Liver (tissue), 8 donors: ENCODE measurements at regions not wholly inside any gene's neighbourhood (a gene's known extent, or its start where the extent isn't known, plus 50 kb on each side); places are given as distances from the start of the nearest gene placed in this dataset.

Source experiments
- DNase-seq: peaks from one replicate; pipeline ENCODE4 v3.0.0-alpha.2; 2017; ENCODE audit warnings: low spot score
- H3K27ac ChIP-seq, 2 donors: one replicate each; pipeline ENCODE4 v1.7.0; 2013; ENCODE audit warnings: inconsistent platforms in 2 of 2, low read length in 2 of 2, control low read depth in 1 of 2, low read depth in 1 of 2, mild to moderate bottlenecking in 1 of 2
- H3K27me3 ChIP-seq, 4 donors: one replicate each; pipeline versions ENCODE4 v1.6.1 to v1.7.0; 2013; ENCODE audit warnings: low read length in 3 of 4, inconsistent platforms in 1 of 4, mild to moderate bottlenecking in 1 of 4, moderate library complexity in 1 of 4; ENCODE audit not compliant: control insufficient read depth in 4 of 4, insufficient read depth in 4 of 4
- H3K36me3 ChIP-seq, 4 donors: one replicate each; pipeline versions ENCODE4 v1.6.1 to v1.7.0; 2013; ENCODE audit warnings: low read length in 3 of 4, mild to moderate bottlenecking in 3 of 4, low read depth in 1 of 4, moderate library complexity in 1 of 4; ENCODE audit not compliant: control insufficient read depth in 4 of 4, insufficient read depth in 3 of 4
- H3K4me1 ChIP-seq, 4 donors: one replicate each; pipeline versions ENCODE4 v1.6.1 to v1.7.0; 2013; ENCODE audit warnings: low read length in 3 of 4, mild to moderate bottlenecking in 3 of 4, moderate library complexity in 1 of 4; ENCODE audit not compliant: control insufficient read depth in 4 of 4, insufficient read depth in 4 of 4
- H3K4me3 ChIP-seq, 3 donors: one replicate each; pipeline versions ENCODE4 v1.6.1 to v1.7.0; 2013; ENCODE audit warnings: low read length in 3 of 3, control low read depth in 1 of 3, low read depth in 1 of 3, mild to moderate bottlenecking in 1 of 3
- H3K9ac ChIP-seq, 2 donors: one replicate each; pipeline ENCODE4 v1.7.0; 2013; ENCODE audit warnings: low read length in 2 of 2, mild to moderate bottlenecking in 2 of 2, moderate library complexity in 2 of 2, control low read depth in 1 of 2, low read depth in 1 of 2
- H3K9me3 ChIP-seq, 4 donors: one replicate each; pipeline versions ENCODE4 v1.6.1 to v1.7.0; 2013; ENCODE audit warnings: low read length in 3 of 4; ENCODE audit not compliant: control insufficient read depth in 4 of 4
- EGR1 ChIP-seq, 2 donors: IDR thresholded peaks; 2 replicates each; pipeline ENCODE4 v1.6.1; 2016 to 2018; ENCODE audit warnings: antibody characterized with exemption in 2 of 2, low read depth in 2 of 2
- FOXA1 ChIP-seq: IDR thresholded peaks from 2 replicates; pipeline ENCODE4 v1.6.1; 2016; ENCODE audit warnings: antibody characterized with exemption
- FOXA2 ChIP-seq: IDR thresholded peaks from 2 replicates; pipeline ENCODE4 v1.6.1; 2016; ENCODE audit warnings: antibody characterized with exemption
- GABPA ChIP-seq, 2 donors: IDR thresholded peaks in 1 of 2; conservative IDR thresholded peaks in 1 of 2; 2 replicates each; pipeline ENCODE4 v1.6.1; 2016; ENCODE audit warnings: antibody characterized with exemption in 2 of 2, mild to moderate bottlenecking in 1 of 2, moderate library complexity in 1 of 2
- HNF4A ChIP-seq, 2 donors: conservative IDR thresholded peaks; 2 replicates each; pipeline ENCODE4 v1.6.1; 2016; ENCODE audit warnings: antibody characterized with exemption in 2 of 2, mild to moderate bottlenecking in 2 of 2
- HNF4G ChIP-seq: IDR thresholded peaks from 2 replicates; pipeline ENCODE4 v1.6.1; 2016; ENCODE audit warnings: antibody characterized with exemption
- JUND ChIP-seq, 2 donors: IDR thresholded peaks; 2 replicates each; pipeline ENCODE4 v1.6.1; 2016; ENCODE audit warnings: antibody characterized with exemption in 2 of 2
- NR2F2 ChIP-seq: IDR thresholded peaks from 2 replicates; pipeline ENCODE4 v1.6.1; 2016; ENCODE audit warnings: antibody characterized with exemption
- RAD21 ChIP-seq, 2 donors: IDR thresholded peaks; 2 replicates each; pipeline ENCODE4 v1.6.1; 2016; ENCODE audit warnings: antibody characterized with exemption in 2 of 2, mild to moderate bottlenecking in 2 of 2
- RXRA ChIP-seq, 2 donors: IDR thresholded peaks; 2 replicates each; pipeline ENCODE4 v1.6.1; 2017 to 2018; ENCODE audit warnings: antibody characterized with exemption in 2 of 2, mild to moderate bottlenecking in 1 of 2
- TAF1 ChIP-seq: conservative IDR thresholded peaks from 2 replicates; pipeline ENCODE4 v1.6.1; 2016; ENCODE audit warnings: antibody characterized with exemption, mild to moderate bottlenecking
- WGBS: extraction: QIAGEN DNeasy Blood & Tissue Kit; methylation state at CpG from one replicate; pipeline ENCODE4 v1.1.7; 2013; 5-methylcytosine and 5-hydroxymethylcytosine counted together
- TF ChIP-seq, protein P1 (sequence below): fragments of 150-350 bp; IDR thresholded peaks from 2 replicates; pipeline ENCODE4 v1.5.1; 2017; ENCODE audit warnings: improper control_type of control experiment, low read depth, low read length; ENCODE audit not compliant: missing input control
- TF ChIP-seq, protein P2 (sequence below): IDR thresholded peaks from 2 replicates; pipeline ENCODE4 v1.6.1; 2016; ENCODE audit warnings: antibody characterized with exemption
- TF ChIP-seq, protein P3 (sequence below): IDR thresholded peaks from 2 replicates; pipeline ENCODE4 v1.6.1; 2016; ENCODE audit warnings: antibody characterized with exemption
- TF ChIP-seq, protein P4 (sequence below): IDR thresholded peaks from 2 replicates; pipeline ENCODE4 v1.6.1; 2016; ENCODE audit warnings: antibody characterized with exemption, mild to moderate bottlenecking
- TF ChIP-seq, protein P5 (sequence below): IDR thresholded peaks from 2 replicates; pipeline ENCODE4 v1.6.1; 2016; ENCODE audit warnings: antibody characterized with exemption
- donor health status: healthy.
- donor health status: healthy.
- donor health status: healthy.
- donor health status: healthy.
- donor health status: healthy.

DNA sequence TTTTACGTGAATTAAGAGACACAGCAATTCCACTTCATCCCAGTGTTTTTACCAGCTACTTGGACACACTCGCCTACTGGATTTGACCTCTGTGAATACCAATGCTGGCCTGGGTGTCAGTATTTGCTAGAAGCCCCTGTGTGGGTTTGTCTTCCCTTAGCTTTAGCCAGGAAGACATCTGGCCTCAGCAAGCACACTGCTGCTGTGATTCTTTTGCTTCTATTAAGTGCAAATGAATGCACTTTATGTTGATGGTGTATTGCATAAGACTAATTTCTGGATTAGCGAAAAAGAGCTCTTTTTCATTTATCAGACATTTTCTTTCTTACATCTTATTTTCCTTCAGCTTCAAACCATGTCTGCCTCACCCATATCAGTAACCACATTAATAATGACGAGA lies 140.0 kb downstream of the CHRM3 start:
- DNase-seq = no peak
- Histone ChIP-seq H3K27me3 (no peaks in the 10 kb centered on the region), H3K27ac (no peak overlapping the region), H3K9me3 (no peaks in the 10 kb centered on the region), H3K9ac (no peak overlapping the region), H3K4me1 (no peaks in the 10 kb centered on the region), H3K36me3 (no peaks in the 10 kb centered on the region), H3K4me3 (no peak overlapping the region)
- TF ChIP-seq FOXA2 (no peak), JUND (IDR thresholded peaks at IDR 0.05) (no peak), EGR1 (IDR thresholded peaks at IDR 0.05; ENCODE audit: low read depth in 2 of 2) (no peak), NR2F2 (no peak), HNF4A (conservative IDR thresholded peaks at IDR 0.05) (no peak), TAF1 (no peak), GABPA (IDR thresholded peaks at IDR 0.05 in 1 of 2, conservative IDR thresholded peaks at IDR 0.05 in 1 of 2) (no peak), RAD21 (IDR thresholded peaks at IDR 0.05) (no peak)
- TF ChIP-seq, protein P1, sequence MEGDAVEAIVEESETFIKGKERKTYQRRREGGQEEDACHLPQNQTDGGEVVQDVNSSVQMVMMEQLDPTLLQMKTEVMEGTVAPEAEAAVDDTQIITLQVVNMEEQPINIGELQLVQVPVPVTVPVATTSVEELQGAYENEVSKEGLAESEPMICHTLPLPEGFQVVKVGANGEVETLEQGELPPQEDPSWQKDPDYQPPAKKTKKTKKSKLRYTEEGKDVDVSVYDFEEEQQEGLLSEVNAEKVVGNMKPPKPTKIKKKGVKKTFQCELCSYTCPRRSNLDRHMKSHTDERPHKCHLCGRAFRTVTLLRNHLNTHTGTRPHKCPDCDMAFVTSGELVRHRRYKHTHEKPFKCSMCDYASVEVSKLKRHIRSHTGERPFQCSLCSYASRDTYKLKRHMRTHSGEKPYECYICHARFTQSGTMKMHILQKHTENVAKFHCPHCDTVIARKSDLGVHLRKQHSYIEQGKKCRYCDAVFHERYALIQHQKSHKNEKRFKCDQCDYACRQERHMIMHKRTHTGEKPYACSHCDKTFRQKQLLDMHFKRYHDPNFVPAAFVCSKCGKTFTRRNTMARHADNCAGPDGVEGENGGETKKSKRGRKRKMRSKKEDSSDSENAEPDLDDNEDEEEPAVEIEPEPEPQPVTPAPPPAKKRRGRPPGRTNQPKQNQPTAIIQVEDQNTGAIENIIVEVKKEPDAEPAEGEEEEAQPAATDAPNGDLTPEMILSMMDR = no peak
- TF ChIP-seq, protein P2, sequence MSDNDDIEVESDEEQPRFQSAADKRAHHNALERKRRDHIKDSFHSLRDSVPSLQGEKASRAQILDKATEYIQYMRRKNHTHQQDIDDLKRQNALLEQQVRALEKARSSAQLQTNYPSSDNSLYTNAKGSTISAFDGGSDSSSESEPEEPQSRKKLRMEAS = no peak
- TF ChIP-seq, protein P3, sequence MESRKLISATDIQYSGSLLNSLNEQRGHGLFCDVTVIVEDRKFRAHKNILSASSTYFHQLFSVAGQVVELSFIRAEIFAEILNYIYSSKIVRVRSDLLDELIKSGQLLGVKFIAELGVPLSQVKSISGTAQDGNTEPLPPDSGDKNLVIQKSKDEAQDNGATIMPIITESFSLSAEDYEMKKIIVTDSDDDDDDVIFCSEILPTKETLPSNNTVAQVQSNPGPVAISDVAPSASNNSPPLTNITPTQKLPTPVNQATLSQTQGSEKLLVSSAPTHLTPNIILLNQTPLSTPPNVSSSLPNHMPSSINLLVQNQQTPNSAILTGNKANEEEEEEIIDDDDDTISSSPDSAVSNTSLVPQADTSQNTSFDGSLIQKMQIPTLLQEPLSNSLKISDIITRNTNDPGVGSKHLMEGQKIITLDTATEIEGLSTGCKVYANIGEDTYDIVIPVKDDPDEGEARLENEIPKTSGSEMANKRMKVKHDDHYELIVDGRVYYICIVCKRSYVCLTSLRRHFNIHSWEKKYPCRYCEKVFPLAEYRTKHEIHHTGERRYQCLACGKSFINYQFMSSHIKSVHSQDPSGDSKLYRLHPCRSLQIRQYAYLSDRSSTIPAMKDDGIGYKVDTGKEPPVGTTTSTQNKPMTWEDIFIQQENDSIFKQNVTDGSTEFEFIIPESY = no peak
- WGBS = 70% methylated on average over 4 of the region's 4 CpGs

DNA sequence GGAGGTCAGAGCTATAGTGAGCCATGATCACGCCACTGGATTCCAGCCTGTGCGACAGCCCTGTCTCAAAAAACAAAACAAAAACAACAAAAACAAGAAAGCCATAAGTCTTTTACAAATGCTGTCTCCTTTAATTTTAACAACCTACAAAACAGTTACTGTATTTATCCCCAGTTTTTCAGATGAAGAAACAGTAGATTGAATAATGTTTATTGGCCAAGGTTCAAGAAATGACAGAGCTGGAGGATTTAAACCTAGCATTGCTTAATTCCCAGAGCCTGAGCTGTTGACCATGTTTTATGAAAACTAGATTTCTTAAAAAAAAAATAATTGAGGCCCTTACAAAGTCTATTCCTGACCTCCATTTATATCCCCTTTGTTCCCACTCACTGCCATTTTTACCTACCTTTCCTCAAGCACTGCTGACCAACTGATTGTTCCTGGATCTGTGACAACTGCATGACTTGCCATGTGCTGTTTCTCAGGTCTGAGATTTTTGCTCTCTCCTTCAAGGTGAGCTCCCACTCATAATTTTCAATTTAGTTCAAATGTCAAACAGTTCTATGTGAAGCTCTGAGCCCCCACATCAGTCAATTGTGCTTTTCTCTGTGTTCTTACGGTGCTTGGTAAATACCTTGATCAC lies 140.8 kb downstream of the CHRM3 start:
- WGBS = 85% methylated on average over 3 of the region's 3 CpGs
- no peak for TF ChIP-seq EGR1 (IDR thresholded peaks at IDR 0.05; ENCODE audit: low read depth in 2 of 2)
- DNase-seq = no peak
- no peaks in the 10 kb centered on the region for H3K27me3 ChIP-seq
- no peaks in the 10 kb centered on the region for H3K36me3 ChIP-seq
- no peak overlapping the region for H3K4me3 ChIP-seq
- H3K4me1 ChIP-seq = no peaks in the 10 kb centered on the region
- no peak overlapping the region for H3K27ac ChIP-seq
- no peaks in the 10 kb centered on the region for H3K9me3 ChIP-seq
- H3K9ac ChIP-seq = no peak overlapping the region

DNA sequence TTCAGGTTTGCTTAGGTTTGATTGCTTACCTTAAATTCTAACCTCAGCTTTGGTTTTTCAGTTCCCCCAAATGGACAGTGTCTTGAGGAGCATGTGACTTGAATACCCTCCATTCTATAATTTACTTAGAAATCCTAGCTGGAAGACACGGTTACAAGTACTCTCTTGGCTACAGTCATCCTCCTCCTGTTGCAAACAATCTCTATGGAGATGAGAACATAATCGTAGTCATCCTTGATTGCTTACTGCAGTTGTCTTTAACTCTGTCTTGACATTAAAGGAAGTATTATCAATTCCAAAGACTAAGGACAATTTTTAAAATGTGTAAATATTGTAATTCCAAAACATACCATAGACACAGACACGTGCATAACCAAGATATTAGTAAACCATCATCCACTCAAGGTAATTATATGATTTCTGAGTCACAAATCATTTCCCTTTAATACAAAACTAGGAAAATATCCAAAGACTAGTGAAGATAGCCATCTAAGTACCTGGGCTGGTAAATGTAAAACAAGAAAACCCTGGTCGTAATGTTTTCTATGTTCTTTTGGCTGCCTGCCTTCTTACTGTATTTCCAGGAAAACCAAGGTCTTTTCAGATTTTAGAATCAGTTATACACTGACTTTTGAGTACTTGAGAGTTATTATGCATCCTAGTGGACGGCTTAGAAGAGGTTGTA lies 149.9 kb downstream of the CHRM3 start:
- Histone ChIP-seq H3K36me3 (no peaks in the 10 kb centered on the region), H3K9me3 (no peaks in the 10 kb centered on the region), H3K4me1 (no peaks in the 10 kb centered on the region), H3K4me3 (no peak overlapping the region), H3K27ac (no peak overlapping the region), H3K9ac (no peak overlapping the region), H3K27me3 (no peaks in the 10 kb centered on the region)
- no peak for DNase-seq
- WGBS = 57% methylated on average over 5 of the region's 5 CpGs
- TF ChIP-seq FOXA2 = no peak
- no peak for TF ChIP-seq RXRA (IDR thresholded peaks at IDR 0.05)
- TF ChIP-seq, protein P1 = no peak
- TF ChIP-seq NR2F2 = no peak
- TF ChIP-seq RAD21 (IDR thresholded peaks at IDR 0.05) = no peak
- no peak for TF ChIP-seq HNF4G
- TF ChIP-seq TAF1 = no peak
- TF ChIP-seq JUND (IDR thresholded peaks at IDR 0.05) = no peak
- no peak for TF ChIP-seq FOXA1
- TF ChIP-seq, protein P4, sequence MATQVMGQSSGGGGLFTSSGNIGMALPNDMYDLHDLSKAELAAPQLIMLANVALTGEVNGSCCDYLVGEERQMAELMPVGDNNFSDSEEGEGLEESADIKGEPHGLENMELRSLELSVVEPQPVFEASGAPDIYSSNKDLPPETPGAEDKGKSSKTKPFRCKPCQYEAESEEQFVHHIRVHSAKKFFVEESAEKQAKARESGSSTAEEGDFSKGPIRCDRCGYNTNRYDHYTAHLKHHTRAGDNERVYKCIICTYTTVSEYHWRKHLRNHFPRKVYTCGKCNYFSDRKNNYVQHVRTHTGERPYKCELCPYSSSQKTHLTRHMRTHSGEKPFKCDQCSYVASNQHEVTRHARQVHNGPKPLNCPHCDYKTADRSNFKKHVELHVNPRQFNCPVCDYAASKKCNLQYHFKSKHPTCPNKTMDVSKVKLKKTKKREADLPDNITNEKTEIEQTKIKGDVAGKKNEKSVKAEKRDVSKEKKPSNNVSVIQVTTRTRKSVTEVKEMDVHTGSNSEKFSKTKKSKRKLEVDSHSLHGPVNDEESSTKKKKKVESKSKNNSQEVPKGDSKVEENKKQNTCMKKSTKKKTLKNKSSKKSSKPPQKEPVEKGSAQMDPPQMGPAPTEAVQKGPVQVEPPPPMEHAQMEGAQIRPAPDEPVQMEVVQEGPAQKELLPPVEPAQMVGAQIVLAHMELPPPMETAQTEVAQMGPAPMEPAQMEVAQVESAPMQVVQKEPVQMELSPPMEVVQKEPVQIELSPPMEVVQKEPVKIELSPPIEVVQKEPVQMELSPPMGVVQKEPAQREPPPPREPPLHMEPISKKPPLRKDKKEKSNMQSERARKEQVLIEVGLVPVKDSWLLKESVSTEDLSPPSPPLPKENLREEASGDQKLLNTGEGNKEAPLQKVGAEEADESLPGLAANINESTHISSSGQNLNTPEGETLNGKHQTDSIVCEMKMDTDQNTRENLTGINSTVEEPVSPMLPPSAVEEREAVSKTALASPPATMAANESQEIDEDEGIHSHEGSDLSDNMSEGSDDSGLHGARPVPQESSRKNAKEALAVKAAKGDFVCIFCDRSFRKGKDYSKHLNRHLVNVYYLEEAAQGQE = no peak
- TF ChIP-seq, protein P5, sequence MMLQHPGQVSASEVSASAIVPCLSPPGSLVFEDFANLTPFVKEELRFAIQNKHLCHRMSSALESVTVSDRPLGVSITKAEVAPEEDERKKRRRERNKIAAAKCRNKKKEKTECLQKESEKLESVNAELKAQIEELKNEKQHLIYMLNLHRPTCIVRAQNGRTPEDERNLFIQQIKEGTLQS = no peak
